ENCODE measurements at regions not wholly inside any gene's neighbourhood (a gene's known extent, or its start where the extent isn't known, plus 50 kb on each side); places are given as distances from the start of the nearest gene placed in this dataset.

DNA sequence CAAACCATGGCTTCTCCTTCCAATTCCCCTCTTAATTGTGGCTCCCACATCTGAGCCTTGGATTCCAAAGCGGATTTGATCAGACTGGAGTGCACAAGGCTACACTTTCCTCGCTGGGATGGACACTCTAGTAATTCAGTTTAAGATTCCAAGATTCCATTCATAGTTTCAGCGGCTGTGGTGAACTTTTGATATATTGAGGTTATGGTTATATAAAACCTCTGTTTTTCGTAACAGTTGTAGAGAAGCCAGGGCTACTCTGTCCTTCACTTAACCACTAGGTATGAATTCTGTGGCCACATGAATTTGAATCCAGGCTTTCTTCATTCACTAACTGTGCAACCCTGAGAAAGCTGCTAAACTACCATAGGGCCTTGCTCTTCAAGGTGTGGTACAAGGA, 67.9 kb upstream of the KY start:
- no peak overlapping the region for H2AFZ ChIP-seq (ENCODE audit: low read length)
- H4K20me1 ChIP-seq (ENCODE audit: low read length): no peaks in the 10 kb centered on the region
- no peaks in the 10 kb centered on the region for H3K9me2 ChIP-seq (replicated peaks; ENCODE audit: low read length)
- intact Hi-C loops (cut with micrococcal nuclease): no loop called here
- no peaks in the 10 kb centered on the region for H3K9me3 ChIP-seq (ENCODE audit: low read length)
- H3K36me3 ChIP-seq (ENCODE audit: low read depth, low read length): no peaks in the 10 kb centered on the region
- H3F3A ChIP-seq (ENCODE audit: low read length, unreplicated experiment): no peaks in the 10 kb centered on the region
- no peaks in the 10 kb centered on the region for H3K79me2 ChIP-seq (ENCODE audit: low read length)
- no peak overlapping the region for H3K4me3 ChIP-seq (ENCODE audit: low read length)
- ATAC-seq: no peak
- H3K4me2 ChIP-seq (ENCODE audit: low read length): no peak overlapping the region
- BruUV-seq (replicated peaks): no TSS peak
- H3K27me3 ChIP-seq (ENCODE audit: low read length): 0 out of 2 replicates have a peak, but pooled peaks cover 8% of the 10 kb centered on the region
- ChIA-PET CTCF (no interaction called here), POLR2A (ENCODE audit: unreplicated experiment) (no interaction called here)
- no peaks in the 10 kb centered on the region for H3K4me1 ChIP-seq (ENCODE audit: insufficient read depth, low read length)
- no peak for TF ChIP-seq EZH2 (IDR thresholded peaks at IDR 0.05; ENCODE audit: low read length, unreplicated experiment)
- no peak for TF ChIP-seq EZH2phosphoT487 (IDR thresholded peaks at IDR 0.05; ENCODE audit: borderline replicate concordance, low read length)
- TF ChIP-seq, protein P1, sequence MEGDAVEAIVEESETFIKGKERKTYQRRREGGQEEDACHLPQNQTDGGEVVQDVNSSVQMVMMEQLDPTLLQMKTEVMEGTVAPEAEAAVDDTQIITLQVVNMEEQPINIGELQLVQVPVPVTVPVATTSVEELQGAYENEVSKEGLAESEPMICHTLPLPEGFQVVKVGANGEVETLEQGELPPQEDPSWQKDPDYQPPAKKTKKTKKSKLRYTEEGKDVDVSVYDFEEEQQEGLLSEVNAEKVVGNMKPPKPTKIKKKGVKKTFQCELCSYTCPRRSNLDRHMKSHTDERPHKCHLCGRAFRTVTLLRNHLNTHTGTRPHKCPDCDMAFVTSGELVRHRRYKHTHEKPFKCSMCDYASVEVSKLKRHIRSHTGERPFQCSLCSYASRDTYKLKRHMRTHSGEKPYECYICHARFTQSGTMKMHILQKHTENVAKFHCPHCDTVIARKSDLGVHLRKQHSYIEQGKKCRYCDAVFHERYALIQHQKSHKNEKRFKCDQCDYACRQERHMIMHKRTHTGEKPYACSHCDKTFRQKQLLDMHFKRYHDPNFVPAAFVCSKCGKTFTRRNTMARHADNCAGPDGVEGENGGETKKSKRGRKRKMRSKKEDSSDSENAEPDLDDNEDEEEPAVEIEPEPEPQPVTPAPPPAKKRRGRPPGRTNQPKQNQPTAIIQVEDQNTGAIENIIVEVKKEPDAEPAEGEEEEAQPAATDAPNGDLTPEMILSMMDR (conservative IDR thresholded peaks at IDR 0.05; ENCODE audit: low read depth, low read length): no peak
- no peak overlapping the region for H3K27ac ChIP-seq (ENCODE audit: low read length)
- no peak overlapping the region for H3K9ac ChIP-seq (ENCODE audit: low read length)
- no peak for DNase-seq

DNA sequence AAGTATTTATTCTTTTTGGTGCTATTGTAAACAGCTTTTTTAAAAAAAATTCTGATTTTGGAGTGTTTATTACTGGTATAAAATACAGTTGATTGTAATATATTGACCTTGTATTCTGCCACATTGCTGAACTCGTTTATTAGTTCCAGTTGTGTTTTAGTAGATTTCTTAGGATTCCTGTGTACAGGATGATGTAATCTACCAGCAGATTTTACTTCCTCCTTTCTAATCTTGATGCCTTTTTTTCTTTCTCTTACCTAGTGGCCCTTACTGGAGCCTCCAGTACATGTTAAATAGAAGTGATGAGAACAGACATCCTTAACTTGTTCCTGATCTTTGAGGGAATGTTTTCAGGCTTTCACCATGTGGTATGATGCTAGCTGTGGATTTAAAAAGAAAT, 70.4 kb upstream of the KY start:
- H2AFZ ChIP-seq (ENCODE audit: low read length): no peak overlapping the region
- TF ChIP-seq EZH2phosphoT487 (IDR thresholded peaks at IDR 0.05; ENCODE audit: borderline replicate concordance, low read length) (no peak), EZH2 (IDR thresholded peaks at IDR 0.05; ENCODE audit: low read length, unreplicated experiment) (no peak)
- TF ChIP-seq, protein P1 (conservative IDR thresholded peaks at IDR 0.05; ENCODE audit: low read depth, low read length): no peak
- H3K79me2 ChIP-seq (ENCODE audit: low read length): no peaks in the 10 kb centered on the region
- H3K9me2 ChIP-seq (replicated peaks; ENCODE audit: low read length): no peaks in the 10 kb centered on the region
- H3K36me3 ChIP-seq (ENCODE audit: low read depth, low read length): no peaks in the 10 kb centered on the region
- no peak overlapping the region for H3K4me3 ChIP-seq (ENCODE audit: low read length)
- H3K9ac ChIP-seq (ENCODE audit: low read length): no peak overlapping the region
- no peak for ATAC-seq
- intact Hi-C loops (cut with micrococcal nuclease): no loop called here
- H3K27ac ChIP-seq (ENCODE audit: low read length): no peak overlapping the region
- ChIA-PET CTCF (no interaction called here), POLR2A (ENCODE audit: unreplicated experiment) (no interaction called here)
- H3K27me3 ChIP-seq (ENCODE audit: low read length): 0 out of 2 replicates have a peak, but pooled peaks cover 8% of the 10 kb centered on the region
- H3F3A ChIP-seq (ENCODE audit: low read length, unreplicated experiment): no peaks in the 10 kb centered on the region
- no peaks in the 10 kb centered on the region for H3K4me1 ChIP-seq (ENCODE audit: insufficient read depth, low read length)
- no TSS peak for BruUV-seq (replicated peaks)
- no peaks in the 10 kb centered on the region for H3K9me3 ChIP-seq (ENCODE audit: low read length)
- H3K4me2 ChIP-seq (ENCODE audit: low read length): no peak overlapping the region
- H4K20me1 ChIP-seq (ENCODE audit: low read length): no peaks in the 10 kb centered on the region
- DNase-seq: no peak

DNA sequence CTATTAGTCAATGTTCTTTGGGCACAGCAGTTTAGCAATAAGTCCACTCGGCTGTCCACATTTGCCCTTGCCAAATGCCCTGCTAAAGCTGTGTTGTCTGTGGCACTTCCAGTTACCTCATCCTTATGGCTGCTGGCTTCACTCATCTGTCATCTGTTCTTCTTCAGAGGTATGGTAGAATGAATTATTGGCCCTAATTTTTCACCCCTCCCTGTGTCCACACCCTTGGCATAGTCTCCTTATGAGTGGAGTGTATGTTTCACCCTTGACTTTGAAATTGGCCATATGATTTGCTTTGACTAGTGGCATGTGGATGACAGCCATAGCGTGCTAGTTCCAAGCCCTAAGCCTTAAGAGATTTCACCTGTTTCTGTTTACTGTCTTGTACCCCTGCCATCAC, 72.1 kb upstream of the EPHB1 start:
- Histone ChIP-seq H2AFZ (ENCODE audit: low read length) (no peak overlapping the region), H3K27me3 (ENCODE audit: low read length) (0 out of 2 replicates have a peak, but pooled peaks cover 8% of the 10 kb centered on the region), H3K27ac (ENCODE audit: low read length) (no peak overlapping the region), H3K4me1 (ENCODE audit: insufficient read depth, low read length) (no peaks in the 10 kb centered on the region), H3K9me3 (ENCODE audit: low read length) (no peaks in the 10 kb centered on the region), H3K4me2 (ENCODE audit: low read length) (no peak overlapping the region), H3F3A (ENCODE audit: low read length, unreplicated experiment) (no peaks in the 10 kb centered on the region), H3K9me2 (replicated peaks; ENCODE audit: low read length) (no peaks in the 10 kb centered on the region), H3K9ac (ENCODE audit: low read length) (no peak overlapping the region), H4K20me1 (ENCODE audit: low read length) (no peaks in the 10 kb centered on the region), H3K79me2 (ENCODE audit: low read length) (no peaks in the 10 kb centered on the region), H3K36me3 (ENCODE audit: low read depth, low read length) (no peaks in the 10 kb centered on the region), H3K4me3 (ENCODE audit: low read length) (no peak overlapping the region)
- DNase-seq (no peak), ATAC-seq (no peak)
- no peak for TF ChIP-seq EZH2phosphoT487 (IDR thresholded peaks at IDR 0.05; ENCODE audit: borderline replicate concordance, low read length)
- TF ChIP-seq, protein P1 (conservative IDR thresholded peaks at IDR 0.05; ENCODE audit: low read depth, low read length): no peak
- TF ChIP-seq EZH2 (IDR thresholded peaks at IDR 0.05; ENCODE audit: low read length, unreplicated experiment): no peak
- intact Hi-C loops (cut with micrococcal nuclease): no loop called here
- CTCF ChIA-PET: no interaction called here
- BruUV-seq (replicated peaks): no TSS peak
- POLR2A ChIA-PET (ENCODE audit: unreplicated experiment): no interaction called here

Data from PC-3 (cell line).